NB4 (cell line): ENCODE measurements at regions not wholly inside any gene's neighbourhood (a gene's known extent, or its start where the extent isn't known, plus 50 kb on each side); places are given as distances from the start of the nearest gene placed in this dataset.

Experiments
- CTCF ChIP-seq: IDR thresholded peaks from one replicate; pipeline ENCODE4 v1.5.1; 2012; ENCODE audit warnings: low read depth, low read length
- POLR2A ChIP-seq: IDR thresholded peaks from 2 replicates; pipeline ENCODE4 v1.6.1; 2011; ENCODE audit warnings: mild to moderate bottlenecking; ENCODE audit not compliant: insufficient read length; ENCODE audit errors: extremely low read depth

DNA sequence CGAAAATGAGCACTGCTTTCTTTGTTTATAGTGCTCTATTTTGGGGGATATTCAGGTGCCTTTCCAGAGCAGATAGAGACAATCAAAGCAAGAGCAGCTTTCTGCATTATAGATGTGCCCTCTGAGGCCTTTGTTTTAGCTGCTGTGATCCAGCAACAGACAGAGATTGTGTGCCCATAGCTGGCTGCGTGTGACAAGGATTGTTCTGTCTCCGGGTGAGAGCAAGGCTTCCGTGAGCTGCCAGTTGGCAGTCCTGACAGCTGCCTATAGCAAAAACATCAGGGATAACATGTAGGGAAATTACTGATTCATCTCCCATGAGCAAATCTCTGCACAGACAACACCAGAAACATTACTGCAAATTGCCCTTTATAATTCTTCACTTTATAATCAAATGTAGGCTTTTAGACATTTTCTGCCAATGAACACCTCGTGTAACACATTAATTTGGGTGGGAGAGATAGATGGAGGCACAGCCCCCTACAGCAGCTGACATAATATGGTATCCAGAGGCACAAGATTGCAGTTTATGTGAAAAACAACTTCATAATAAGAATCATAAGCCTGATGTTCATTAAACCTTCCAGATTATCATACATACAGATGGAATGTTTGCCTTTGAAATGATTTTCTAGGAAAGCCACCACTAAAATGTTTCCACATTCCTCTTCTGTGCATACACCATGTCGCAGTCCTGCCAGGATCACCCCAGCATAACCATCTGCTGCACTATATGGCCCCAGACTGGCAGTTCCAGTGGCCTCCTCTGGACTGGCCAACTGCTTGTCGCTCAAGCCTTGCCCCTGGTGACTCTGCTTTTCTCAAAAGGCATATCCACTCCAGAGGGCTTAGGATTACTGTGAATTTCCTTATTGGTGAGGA, 131.2 kb downstream of the TRIB2 start:
- no peak for TF ChIP-seq CTCF
- no peak for TF ChIP-seq POLR2A
